Left colon (tissue), 2 donors: ENCODE measurements at regions not wholly inside any gene's neighbourhood (a gene's known extent, or its start where the extent isn't known, plus 50 kb on each side); places are given as distances from the start of the nearest gene placed in this dataset.

ENCODE experiments used
- ATAC-seq: fragments of 200-7000 bp; cut with Tn5 transposase; one replicate; pipeline ENCODE4 v1.9.1; 2020; ENCODE audit warnings: mild to moderate bottlenecking, moderate library complexity
- DNase-seq, 2 donors: peaks; one replicate each; pipeline ENCODE4 v3.0.0-alpha.2; 2020
- intact Hi-C, 2 donors: fragments of 100-400 bp; cut with DNase I in 1 of 2; cut with micrococcal nuclease in 1 of 2; formaldehyde crosslinking; loops; one replicate each; pipeline versions ENCODE4 v1.11.2 to v1.14.0; 2022; cut with DNase I, micrococcal nuclease
- donor health status: DM: no; HTN: no; CAD: no.
- donor health status: DM: yes; HTN: yes; CAD: no.

DNA sequence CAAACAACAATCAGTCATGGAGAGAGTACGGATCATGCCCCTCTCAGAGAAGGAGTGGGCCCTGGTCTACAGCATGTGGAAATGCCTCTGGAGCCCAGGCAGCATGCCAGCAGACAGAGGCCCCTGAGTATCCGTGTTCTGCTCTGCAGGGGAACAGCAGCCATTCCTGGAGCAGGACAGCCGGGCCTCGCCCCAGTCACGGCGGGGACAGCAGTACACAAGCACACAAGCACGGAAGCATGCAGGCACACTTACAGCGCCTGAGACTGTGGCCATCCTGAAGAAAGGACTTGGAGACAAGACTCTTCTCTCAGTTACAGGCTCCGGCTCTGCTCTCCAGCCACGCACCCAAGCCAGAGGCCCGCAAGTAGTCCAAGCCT lies 102.6 kb upstream of the ALDH1B1 start:
- DNase-seq (no peak), ATAC-seq (peak; percentile 38)
- intact Hi-C loops = no loop called here

DNA sequence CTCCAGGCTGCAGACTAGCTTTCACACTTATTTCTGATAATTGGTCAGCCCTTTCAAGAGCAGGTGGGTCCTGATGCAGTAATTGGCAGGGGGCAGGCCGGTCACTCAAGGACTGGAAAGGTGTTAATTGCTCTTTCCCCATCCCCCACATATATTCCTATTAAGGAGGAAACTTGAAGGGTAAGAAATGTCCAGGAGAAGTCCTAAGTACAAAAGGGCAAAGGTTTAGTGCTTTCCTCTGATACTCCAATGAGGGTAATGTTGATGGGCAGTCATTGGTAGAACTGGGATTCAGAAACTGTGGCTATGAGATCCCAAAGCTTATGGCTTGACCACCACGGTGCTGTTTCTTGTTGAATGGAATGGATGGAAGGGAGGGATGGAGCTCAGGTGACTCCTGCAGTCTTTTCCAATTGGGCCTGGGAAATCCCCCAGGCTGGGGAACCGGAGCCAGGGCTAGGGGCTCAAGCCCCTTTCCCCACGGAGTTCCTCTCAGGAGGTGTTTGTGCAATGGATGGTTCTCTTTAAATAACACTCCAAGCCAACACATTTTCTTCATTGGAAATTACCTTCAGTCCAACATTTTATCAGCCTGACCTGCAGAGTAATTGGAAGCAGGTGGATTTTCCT lies 103.2 kb upstream of the ALDH1B1 start:
- DNase-seq (no peak), ATAC-seq (no peak)
- intact Hi-C loops = no loop called here

GRCh38 chr9:38288502-38288901 lies 104.0 kb upstream of the ALDH1B1 start:
- DNase-seq = no peak
- intact Hi-C loops = no loop called here
- ATAC-seq = no peak

DNA sequence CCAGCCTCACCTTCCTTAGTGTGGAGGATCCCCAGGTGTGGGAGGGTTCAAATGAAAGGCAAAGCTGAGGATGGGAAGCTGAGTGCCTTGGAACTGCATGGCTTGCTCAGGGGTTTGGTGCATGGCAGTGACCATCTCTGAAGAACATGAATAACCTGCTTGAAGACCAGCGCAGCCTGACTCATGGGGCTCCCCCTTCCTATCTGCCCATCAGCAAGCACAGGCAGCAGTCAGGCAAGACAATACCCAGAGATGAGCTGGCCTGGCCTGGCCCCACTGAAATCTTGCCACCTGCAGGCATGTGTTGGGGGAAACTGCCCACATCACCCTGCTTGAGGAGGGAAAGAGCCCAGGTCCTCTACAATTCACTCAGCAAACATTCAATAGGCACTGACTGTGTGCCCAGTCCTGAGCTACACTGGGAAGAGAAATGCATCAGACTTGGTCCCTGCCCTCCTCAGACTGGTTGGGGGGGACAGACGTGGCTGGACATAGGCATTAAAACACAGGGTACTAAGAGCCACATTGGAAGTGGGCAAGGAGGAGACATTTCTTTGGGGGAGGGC lies 105.0 kb upstream of the ALDH1B1 start:
- ATAC-seq (no peak), DNase-seq (no peak)
- intact Hi-C loops = no loop called here

- DNase-seq (no peak), ATAC-seq (no peak)
- intact Hi-C loops = no loop called here
These were observed 105.7 kb upstream of the ALDH1B1 start for GRCh38 chr9:38286766-38287165.

DNA sequence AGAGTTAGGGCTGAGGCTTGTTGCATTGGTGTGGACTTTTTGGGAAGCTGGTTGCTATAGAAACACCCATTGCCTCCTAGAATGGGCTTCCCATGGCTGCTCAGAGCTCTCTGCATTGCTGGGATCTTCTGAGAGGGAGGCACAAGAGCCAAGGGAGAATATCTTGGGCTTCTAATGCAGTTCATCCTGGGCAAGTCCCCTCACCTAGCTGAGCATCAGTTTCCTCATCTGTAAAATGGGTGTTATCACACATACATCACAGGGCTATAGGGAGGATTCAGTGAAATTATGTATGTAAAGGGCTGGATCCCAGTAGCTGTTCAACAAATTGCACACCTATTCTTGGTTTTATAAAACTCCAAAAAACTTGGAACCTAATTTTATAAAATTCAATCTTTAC lies 106.1 kb upstream of the ALDH1B1 start:
- ATAC-seq (no peak), DNase-seq (no peak)
- intact Hi-C loops = no loop called here

GRCh38 chr9:38285236-38285635 lies 107.3 kb upstream of the ALDH1B1 start:
- no peak for DNase-seq
- intact Hi-C loops = no loop called here
- no peak for ATAC-seq

GRCh38 chr9:38284588-38285051 lies 107.9 kb upstream of the ALDH1B1 start:
- no peak for DNase-seq
- intact Hi-C loops = no loop called here
- ATAC-seq = no peak

- DNase-seq (no peak), ATAC-seq (no peak)
- intact Hi-C loops = no loop called here
These were observed 108.4 kb upstream of the ALDH1B1 start for GRCh38 chr9:38284039-38284575.

DNA sequence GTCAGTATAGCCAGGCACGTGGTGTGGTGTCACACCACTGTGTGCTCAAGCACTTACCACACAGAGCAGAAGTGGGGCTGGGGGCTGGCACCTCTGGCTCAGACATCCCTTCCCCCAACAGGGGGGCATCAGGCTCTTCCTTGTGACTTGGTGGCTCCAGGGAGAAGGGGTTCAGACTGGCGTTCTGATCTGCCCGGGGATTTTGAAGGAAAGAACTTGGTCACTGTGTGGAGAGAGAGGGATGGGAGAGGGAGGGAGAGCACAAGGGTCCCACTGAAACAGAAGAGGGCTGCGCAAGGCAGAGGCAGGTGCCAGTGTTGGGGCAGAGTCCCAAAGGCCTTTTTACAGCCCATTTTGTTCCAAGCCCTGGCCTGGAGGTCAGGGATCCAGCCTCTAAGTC lies 109.7 kb upstream of the ALDH1B1 start:
- no peak for ATAC-seq
- intact Hi-C loops = no loop called here
- DNase-seq = no peak

GRCh38 chr9:38281917-38282316 lies 110.6 kb upstream of the ALDH1B1 start:
- DNase-seq (no peak), ATAC-seq (no peak)
- intact Hi-C loops = no loop called here

GRCh38 chr9:38281196-38281595 lies 111.3 kb upstream of the ALDH1B1 start:
- no peak for DNase-seq
- intact Hi-C loops = no loop called here
- ATAC-seq = no peak

DNA sequence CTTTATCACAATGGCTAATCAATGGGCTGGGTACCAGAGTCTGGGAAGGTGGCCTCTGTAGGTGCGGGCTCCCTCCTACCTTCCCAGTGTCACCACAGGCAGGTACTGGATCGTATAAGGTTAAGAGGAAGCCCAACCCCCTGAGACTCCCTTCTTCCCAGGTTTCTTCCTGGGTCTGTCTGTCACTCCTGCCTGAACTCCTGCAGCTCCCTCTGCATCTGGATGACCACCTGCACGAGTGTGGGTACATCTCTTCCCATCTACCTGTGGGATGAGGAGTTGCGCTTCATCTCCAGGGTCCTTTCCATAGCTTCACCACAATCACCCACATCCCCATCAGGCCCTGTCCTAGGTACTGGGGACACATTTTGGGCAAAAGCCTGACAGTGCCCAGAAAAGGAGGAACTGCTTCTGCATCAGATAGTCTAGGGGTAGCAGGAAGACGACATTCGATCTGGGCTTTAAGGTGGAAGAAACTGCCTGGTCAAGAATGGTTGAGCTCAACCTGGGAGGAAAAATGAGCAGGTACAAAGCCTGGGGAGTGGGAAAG lies 112.2 kb upstream of the ALDH1B1 start:
- ATAC-seq = no peak
- intact Hi-C loops = no loop called here
- no peak for DNase-seq

GRCh38 chr9:38278931-38279679 lies 113.4 kb upstream of the ALDH1B1 start:
- ATAC-seq = peak; percentile 43
- DNase-seq = peak in 1 of 2 donors; percentile 9
- intact Hi-C loops = no loop called here

GRCh38 chr9:38278457-38278856 lies 114.0 kb upstream of the ALDH1B1 start:
- intact Hi-C loops = no loop called here

GRCh38 chr9:38277601-38278200 lies 114.8 kb upstream of the ALDH1B1 start:
- ATAC-seq (peak; percentile 73), DNase-seq (peak; percentile 31 to 32)
- intact Hi-C loops = no loop called here

More at GRCh38 chr9:38278457-38278856, 114.0 kb upstream of the ALDH1B1 start:
- ATAC-seq (peak; percentile 97), DNase-seq (peak; percentile 32 to 34)

GRCh38 chr9:38276771-38277439 lies 115.6 kb upstream of the ALDH1B1 start:
- no peak for ATAC-seq
- no peak for DNase-seq
- intact Hi-C loops = no loop called here

- DNase-seq = no peak
- no peak for ATAC-seq
- intact Hi-C loops = no loop called here
These were observed 117.7 kb upstream of the ALDH1B1 start for GRCh38 chr9:38274800-38275199.

DNA sequence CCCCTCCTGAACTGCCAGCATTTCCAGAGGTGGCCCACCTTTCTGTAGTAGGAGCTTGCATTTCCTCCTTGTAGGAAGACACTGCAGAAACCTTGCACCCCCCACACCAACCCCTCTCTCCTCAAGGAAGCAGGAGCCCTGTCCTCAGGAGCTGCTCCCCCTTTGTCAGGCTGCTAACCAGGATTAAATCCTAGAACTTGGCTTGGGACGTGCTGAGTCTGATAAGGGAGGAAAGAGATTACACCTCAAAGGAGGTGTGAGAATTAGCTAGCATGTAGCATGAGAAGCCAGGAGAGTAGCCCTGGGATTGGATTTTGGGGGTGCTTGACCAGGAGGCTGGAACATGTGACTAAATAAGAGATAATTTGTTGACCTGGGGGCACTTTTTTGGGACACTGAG lies 119.8 kb upstream of the ALDH1B1 start:
- intact Hi-C loops = no loop called here
- DNase-seq (no peak), ATAC-seq (no peak)
